Ramos (cell line): ENCODE measurements at regions not wholly inside any gene's neighbourhood (a gene's known extent, or its start where the extent isn't known, plus 50 kb on each side); places are given as distances from the start of the nearest gene placed in this dataset.

Source experiments
- in situ Hi-C: fragments of 300-500 bp; cut with MboI; formaldehyde crosslinking; loops from one replicate; pipeline ENCODE4 v1.14.3; 2022; ENCODE audit warnings: low sequenced_read_pairs; ENCODE audit not compliant: unreplicated experiment

DNA sequence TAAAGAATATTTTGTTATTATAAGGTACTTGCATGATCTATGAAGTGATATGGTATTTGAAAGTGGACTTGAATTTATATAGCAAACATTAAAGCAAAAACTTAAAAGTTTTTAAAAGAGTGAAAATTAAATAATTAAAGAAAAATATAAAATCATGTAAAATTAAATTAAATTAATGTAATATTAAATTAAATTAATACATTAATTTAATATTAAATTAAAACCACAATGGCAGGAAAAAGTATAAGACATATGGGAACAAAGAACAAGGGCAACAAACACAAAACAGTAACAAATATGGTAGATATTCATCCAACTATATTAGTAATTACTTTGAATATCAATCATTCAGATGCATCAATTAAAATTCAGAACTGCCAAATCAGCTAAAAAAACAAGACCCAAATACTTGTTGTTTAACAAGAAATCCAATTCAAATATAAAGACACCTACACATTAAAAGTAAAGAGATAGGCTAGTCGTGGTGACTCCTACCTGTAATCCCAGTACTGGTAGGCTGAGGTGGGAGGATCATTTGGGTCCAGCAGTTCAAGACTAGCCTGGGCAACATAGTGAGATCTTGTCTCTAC lies 992.2 kb upstream of the MIR17HG start:
- in situ Hi-C loops, result no loop called here

DNA sequence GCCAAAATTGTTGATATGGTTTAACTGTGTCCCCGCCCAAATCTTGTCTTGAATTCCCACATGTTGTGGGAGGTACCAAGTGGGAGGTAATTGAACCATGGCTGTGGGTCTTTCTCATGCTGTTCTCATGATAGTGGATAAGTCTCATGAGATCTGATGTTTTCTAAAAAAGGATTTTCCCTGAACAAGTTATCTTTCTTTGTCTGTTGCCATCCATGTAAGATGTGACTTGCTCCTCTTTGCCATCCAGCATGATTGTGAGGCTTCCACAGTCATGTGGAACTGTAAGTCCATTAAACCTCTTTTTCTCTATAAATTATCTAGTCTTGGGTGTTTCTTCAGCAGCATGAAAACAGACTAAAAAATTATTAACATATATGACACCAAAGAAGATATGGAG lies 986.7 kb upstream of the MIR17HG start:
- in situ Hi-C loops, result no loop called here

DNA sequence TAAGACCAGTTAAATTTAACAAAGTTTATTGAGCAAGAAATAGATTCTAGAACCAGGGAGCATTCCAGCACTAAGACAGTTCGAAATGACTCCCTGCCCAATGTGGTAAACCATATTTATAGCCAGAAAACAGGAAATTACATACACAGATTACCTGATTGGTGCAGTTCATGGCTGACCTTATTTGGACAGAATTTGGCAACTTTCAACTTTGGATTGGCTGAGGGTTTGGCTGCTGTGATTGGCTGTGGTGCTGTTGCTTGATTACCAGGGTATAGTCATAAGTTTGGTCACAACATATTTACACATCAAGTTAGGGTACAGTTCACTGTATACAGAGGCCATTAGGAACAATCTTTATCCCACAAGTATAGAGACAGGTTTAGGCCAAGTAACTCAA lies 984.8 kb upstream of the MIR17HG start:
- in situ Hi-C loops, result no loop called here

DNA sequence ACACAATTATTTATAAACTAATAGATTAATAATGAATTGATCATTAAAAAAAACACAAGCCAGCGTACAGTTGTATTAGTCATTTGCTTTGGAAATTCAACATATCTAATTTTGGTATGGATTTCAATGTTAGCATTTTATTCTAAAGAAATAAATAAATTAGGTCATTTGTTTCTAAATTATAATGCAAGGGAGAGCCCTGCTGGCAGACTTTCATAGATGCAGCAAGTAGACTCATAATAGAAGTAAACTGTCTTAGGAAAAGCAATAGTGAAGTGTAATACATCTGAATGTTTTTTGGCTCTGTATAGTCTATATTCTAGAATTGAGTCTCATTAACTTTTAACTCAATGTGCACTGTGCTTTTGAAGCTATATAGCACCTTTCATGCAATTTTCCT lies 982.4 kb upstream of the MIR17HG start:
- in situ Hi-C loops, result no loop called here

DNA sequence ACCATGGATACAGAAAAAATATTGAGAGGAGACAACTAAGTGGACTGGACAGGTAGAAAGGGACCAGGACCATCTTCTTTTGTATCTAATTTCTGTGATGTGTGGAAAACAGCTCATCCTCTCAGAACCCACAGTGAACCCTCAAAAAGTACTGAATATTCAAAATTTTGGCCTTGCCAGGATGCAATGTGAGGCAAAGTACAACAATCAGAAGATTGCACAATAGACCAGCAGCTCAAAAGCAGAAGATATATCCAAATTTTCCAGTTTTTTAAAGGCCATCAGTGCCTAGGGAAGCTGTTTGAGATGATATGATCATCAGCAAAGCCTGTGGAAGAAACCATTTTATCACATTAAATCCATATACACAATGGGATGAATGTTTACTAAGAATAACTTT lies 973.3 kb upstream of the MIR17HG start:
- in situ Hi-C loops, result no loop called here

DNA sequence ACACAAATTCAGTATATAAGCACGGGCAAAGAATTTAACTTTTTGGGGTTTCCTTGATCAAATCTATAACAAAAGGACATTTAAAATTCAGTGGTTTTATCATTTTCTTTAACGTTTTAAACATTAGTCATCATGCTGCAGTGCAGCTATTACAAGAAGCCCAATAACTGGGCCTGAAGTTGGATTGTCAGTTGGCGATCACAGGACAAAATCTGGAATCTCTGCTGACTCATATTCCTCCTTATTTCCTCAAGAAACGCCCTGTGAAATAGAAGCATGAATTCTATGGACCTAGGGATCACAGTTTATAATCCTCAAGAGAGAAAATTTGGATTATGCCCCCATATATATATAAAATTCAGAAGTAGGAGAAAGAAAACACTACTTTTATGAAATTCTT lies 971.6 kb upstream of the MIR17HG start:
- in situ Hi-C loops, result no loop called here

DNA sequence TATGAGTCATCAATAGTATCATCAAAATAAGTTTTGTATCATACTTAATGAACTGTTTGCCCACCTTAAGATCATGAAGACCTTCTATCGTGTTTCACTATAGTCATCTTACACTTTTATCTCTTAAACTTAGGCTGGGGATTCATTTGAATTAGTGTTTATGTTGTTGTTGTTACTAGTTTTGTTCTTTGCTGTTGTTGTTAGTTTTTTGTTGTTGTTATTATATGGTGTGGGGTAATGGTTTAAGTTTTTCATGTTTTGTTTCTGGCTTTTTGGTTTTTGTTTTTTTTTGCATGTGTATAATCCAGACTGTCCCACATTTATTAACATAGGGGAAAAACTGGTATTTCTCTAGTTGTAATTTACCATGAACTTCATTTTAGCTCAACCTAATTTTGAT lies 965.1 kb upstream of the MIR17HG start:
- in situ Hi-C loops, result no loop called here

DNA sequence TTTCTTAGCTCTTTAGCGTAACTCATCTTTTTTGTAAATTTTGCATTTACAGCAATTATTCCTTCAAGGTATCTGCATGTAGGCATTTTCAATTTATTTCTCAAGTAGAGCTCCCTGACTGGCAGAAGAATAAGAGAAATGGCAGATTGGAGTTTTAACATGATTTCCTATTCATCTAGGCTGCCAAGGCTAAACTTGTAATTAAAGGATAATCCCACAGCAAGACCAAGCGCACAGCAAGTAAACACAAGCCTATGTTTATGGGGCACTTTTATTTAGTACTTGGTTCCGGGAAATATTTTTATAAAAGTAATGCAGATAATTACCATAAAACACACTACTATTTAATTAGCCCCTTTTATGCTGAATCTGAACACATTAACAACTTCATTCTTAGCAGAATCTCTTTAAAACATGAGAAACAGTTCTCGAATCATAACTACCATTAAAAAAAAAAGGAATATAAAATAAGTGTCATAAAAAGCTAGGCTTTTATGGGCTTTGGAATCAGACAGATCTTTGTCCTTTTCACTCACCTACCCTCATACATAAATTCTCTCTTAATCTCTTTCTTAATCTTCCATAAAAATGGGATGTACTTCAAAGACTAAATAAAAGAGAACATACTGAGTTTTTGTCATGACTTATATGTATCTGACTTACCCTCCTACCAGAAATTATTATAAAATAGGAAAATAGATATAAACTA lies 961.6 kb upstream of the MIR17HG start:
- in situ Hi-C loops, result no loop called here

DNA sequence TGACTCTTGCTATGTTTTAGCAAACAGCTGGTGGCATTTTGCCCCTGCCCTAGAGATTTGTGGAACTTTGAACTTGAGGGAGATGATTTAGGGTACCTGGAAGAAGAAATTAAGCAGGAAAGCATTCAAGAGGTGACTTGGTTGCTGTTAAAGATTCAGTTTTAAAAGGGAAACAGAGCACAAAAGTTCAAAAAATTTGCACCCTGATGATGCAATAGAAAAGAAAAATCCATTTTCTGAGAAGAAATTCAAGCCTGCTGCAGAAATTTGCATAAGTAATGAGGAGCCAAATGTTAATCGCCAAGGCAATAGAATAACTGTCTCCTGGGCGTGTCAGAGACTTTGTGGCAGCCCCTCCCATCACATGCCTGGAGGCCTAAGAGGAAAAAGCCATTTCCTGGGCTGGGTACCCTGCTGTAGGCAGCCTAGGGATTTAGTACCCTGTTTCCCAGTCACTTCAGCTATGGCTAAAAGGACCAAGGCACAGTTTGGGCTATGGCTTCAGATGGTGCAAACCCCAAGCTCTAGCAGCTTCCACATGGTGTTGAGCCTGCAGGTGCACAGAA lies 958.5 kb upstream of the MIR17HG start:
- in situ Hi-C loops, result no loop called here

DNA sequence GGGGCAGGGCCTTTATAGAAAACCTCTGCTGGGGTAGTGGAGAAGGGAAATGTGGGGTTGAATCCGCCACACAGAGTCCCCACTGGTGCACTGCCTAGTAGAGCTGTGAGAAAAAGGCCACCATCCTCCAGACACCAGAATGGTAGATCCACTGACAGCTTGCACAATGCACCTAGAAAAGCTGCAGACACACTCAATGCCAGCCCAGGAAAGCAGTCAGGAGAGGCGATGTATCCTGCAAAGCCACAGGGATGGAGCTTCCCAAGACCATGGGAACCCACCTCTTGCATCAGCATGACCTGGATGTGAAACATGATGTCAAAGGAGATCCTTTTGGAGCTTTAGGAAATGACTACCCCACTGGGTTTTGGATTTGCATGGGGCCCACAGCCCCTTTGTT lies 958.0 kb upstream of the MIR17HG start:
- in situ Hi-C loops, result no loop called here

DNA sequence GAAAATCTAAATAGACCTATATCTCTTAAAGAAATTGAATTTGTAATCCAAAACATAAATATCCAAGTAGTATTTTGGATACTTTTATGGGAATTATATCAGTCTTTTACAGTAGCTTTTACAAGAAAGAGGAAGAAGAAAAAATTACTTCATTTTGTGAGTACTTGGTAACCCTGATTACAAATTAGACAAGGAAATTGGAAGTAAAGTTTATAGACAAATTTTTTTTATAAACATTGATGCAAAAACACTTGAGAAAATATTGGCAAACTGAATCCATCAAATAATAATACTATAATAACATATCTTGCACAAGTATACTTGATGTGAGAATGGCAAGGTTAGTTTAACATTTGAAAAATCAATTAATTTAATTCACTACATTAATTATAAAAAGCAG lies 954.1 kb upstream of the MIR17HG start:
- in situ Hi-C loops, result no loop called here

DNA sequence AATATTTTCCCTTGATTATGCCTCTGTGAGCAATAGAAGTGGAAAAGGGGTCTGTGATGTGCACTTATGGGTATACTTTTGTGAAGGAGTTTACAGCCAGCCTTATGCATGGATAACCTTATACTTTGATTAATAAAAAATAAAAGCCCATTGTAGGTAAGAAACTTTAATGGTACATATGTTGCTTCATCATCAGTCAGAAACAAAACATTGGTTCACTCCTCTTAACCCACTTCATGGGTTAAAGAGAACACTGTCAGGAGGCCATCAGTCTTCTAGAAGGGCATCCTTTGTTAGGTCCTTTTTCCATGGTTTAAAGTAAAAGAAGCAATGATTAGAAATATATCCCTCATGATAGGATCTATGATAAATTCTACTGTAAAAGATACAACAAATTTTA lies 952.1 kb upstream of the MIR17HG start:
- in situ Hi-C loops, result no loop called here

DNA sequence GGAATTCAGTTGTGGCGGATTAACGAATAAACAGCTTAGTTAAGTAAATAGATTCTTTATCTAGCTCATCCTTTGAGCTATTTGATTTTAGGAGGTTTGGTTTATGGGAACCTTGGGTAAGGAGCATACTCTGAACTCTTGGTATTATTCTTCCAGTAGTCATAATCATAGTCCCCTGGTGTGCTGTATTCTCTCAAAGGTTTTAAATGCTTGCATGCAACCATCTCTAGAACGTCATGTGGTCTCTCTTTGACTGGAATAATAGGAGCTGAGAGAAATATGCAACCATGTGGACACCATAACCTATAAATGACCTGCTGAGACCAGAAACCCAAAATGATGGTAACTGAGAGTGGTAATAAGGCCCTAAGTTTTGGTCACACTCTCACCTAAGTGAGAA lies 951.6 kb upstream of the MIR17HG start:
- in situ Hi-C loops, result no loop called here

DNA sequence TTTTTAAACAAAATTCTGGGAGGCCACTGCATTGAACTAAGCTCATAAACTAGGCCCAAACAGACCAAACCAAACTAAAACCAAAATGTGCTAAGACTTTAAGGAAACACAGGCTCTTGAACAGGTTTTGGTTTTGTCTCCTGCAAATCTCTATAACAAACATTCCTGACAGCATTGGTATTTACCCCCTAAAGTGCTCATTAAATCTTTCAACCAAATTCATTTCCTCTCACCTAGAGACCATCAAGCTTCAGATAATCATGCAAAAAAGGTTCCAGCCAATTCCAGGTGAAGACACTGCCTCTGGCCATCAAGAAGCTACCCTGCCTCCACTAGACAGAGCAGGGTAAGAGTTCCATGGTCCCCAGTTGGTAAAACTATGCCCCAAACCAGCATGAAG lies 951.2 kb upstream of the MIR17HG start:
- in situ Hi-C loops, result no loop called here

DNA sequence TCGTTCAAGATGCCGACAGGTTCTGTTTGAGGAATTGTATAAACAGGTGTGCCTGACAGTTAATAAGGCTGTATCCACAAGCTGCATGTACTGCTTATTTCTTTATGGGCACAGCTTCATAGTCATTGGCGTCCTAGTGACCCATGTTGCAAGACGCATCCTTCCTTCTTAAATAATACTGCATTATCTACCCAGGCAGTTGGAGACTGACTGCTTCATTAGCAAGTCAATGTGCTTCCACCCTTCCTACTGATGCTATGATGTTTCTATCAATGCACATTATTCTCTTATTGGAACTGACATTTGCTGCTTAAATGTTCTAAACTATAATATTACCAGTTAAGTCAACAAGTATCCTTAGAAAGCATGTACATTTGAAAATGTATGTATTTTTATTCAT lies 950.0 kb upstream of the MIR17HG start:
- in situ Hi-C loops, result no loop called here

DNA sequence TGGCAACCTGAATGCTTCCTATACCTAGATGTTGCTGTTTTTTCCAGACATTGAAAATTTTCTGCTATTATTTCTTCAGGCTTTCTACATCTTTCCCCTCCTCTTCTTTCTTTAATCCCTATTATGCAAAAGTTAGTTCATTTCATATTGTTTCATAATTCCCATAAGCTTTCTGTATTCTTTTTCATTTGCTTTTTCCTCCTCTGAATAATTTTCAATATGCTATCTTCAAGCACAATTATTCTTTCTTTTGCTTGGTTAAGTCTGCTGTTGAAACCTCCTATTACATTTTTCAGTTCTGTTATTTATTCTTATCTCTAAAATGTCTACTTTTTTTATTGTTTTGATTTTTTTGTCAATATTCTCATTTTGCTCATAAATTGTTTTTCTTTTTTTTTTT lies 947.1 kb upstream of the MIR17HG start:
- in situ Hi-C loops, result no loop called here

DNA sequence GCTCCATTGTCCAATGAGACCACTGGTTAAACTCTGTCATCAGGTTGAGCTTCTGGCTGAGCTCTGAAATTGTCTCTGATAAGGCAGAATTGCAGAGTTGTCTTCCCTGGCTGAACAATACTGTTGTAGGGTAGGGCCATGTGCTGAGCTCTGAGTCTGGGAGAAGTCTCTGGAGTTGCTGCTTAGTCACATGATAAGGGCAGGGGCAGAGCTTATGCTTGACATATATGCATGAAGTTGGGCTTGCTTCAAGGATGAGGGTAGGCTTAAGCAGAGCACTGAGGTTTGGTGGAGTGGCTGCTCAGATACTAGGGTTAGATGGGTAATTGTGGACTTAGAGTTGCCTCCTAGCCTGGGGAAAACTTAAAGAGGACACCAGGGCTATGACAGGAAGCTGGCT lies 946.3 kb upstream of the MIR17HG start:
- in situ Hi-C loops, result no loop called here

DNA sequence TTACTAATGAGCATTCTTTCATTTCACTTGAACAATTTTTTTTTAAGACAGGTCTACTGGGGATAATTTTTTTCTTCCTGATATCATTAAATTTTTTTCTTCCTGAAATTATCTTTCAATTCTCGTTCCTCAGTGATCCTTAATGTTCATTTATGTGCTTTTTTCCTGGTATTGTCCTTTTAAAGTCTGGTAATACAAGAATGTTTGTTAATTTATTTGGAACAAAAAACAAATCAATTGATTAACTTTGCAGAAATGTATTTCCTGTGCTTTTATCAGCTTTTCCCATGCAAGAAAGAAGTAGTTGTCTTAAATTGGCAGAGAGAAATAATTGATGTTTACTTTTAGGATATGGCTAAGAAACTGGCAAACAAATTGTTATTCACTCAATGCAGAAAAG lies 945.4 kb upstream of the MIR17HG start:
- in situ Hi-C loops, result no loop called here

DNA sequence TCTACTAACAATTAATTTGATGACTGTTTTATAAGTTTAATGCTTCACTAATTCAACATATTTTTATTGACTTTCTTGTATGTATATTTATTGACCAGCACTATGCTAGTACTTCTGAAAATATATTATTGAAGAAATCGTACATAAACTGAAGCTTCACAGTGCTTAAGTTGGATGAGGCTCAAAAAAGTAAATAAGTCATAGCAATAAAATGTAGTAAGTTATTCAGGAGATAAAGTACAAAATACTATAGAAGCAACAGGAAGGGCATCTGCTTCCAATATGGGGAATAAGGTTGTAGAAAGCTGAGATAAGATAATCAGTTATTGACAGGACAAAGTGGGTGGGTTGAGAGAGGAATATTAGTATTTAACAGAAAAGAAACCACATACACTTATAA lies 944.9 kb upstream of the MIR17HG start:
- in situ Hi-C loops, result no loop called here

DNA sequence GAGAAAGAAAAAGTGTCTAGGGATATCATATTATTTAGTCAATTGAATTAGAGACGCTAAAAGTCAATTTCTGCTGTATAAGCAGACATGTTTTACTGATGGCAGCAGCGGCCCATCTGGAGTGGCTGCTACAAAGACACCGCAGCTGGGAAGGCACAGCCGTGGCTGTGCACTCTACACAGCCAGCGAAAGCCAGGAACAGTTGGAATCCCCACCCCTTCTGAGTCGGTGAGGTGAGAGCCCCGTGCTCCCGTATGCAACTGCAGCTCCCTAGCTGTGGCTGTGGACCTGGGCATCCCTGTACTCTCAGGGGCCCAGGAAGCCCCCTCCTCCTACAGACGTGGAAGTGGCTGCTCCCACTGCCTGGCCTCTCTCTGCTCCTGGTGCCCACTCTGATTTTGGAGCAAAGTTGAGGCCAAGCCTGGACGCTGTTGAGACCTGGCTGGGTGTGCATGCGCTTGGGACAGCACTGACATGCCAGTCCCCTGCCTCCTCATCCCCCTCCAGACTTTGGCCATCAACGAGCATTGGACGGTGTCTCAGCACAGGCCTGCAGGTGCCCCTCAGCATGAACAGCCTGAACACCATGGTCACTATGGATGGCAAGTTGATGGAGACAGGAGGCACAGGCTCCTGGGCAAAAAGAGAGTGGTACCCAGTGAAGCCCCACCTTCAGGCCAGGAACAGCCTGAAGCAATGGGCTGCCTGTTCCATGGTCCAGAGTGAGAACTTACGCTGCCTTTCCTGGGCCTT lies 944.0 kb upstream of the MIR17HG start:
- in situ Hi-C loops, result no loop called here

DNA sequence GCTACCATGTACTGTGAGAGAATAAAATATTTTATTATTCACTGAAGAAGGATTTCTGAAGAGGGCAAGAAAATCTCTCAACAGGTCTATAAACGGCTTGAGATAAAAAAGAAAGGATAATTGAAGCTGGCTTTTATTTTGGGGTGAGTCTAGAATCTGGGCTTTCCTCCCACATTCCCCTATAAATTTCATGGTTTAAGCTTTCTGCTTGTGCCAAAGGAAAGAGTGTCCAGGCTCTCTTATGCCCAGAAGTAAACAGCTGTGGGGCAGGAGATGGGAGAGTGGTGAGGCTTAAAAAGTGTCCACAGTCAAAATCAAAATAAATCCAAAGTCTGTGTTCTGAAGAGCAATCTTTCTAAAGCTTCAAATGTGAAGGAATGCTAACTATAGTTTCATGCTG lies 942.2 kb upstream of the MIR17HG start:
- in situ Hi-C loops, result no loop called here
